ENCODE measurements at regions not wholly inside any gene's neighbourhood (a gene's known extent, or its start where the extent isn't known, plus 50 kb on each side); places are given as distances from the start of the nearest gene placed in this dataset.
"Not testable (repeated sequence)": the region's sequence is repeated elsewhere in the genome, so short reads cannot be mapped to it uniquely, and the experiment has no call there.

- no peak for DNase-seq (ENCODE audit: low spot score)
These were observed 568.9 kb upstream of the ACVR2A start for GRCh38 chr2:147275943-147276342.

DNA sequence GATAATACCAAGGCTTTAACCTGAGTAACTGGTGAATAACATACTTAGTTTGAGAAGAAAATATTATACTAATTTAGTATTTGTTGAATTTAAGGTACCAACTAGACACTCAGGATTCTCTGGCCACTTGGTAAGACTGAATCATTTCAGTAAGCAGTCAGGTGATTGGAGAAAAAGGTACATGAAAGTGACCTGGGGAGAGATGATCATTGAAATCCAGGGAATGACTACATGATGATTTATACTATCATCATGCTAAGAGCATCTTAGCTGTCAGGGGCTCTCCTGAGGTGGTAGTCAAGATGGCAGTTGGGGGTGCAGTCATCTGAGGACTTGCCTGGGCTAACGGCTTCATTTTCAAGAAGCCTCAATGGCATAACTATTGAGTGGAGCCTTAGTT is 571.2 kb upstream of the ACVR2A start:
- no peak for DNase-seq (ENCODE audit: low spot score)

DNA sequence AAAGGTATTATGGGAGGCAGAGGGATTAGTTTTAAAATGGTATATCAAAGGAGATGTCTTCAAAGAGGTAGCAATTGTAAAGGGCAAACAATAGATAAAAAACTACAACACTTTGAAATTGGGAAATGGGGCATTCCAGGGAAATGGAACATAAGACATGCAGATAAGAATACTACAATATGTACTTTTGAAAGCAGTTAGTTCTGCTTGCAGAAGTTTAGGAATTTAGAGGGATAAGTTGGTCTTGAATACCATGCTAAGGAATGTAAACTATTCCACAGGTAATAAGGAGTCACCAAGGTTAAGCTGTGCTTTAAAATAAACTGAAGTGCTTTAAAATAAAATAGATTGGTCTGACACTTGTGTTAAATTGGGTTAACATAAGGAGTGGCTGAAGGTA is 571.7 kb upstream of the ACVR2A start:
- no peak for DNase-seq (ENCODE audit: low spot score)

GRCh38 chr2:147269581-147269980 is 575.2 kb upstream of the ACVR2A start:
- not testable (repeated sequence) for DNase-seq (ENCODE audit: low spot score)

DNA sequence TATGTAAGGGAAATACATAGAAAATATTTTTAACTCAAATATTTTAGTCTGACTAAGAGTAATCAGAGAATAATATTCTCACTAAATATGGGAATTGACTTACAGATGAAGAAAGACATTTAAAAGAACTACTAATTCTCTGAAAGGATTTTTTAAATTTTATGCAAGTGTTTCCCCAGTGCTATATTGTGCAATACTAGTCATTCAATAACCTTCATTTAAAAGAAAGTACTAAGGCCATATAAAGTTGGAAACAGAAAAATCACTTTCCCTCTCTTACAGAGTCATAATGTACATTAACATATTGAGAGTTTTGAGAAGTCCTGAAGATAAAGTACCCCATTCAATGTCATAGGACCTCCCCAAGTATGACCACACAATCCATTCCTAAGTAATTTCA is 584.6 kb upstream of the ACVR2A start:
- no peak for DNase-seq (ENCODE audit: low spot score)

DNA sequence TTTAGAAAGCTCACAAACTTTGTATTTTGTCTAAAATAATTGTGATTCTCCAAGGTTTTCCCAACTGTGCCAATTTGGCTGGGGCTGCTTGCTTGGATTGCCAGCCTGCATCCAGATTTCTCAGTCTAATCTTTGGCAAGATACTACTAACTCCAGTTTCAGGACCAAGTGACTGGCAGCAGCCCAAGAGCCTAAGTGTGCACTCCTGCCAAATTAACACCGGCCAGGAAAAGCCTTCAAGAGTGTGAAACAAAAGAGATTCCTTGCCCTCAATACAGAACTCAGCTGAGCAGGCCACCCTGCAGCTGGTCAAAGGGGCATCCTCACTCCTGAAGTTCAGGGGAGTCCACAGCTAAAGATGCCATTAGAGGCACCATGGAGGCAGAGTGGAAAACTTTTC is 589.0 kb upstream of the ACVR2A start:
- no peak for DNase-seq (ENCODE audit: low spot score)

- DNase-seq (ENCODE audit: low spot score), result no peak
These were observed 594.0 kb upstream of the ACVR2A start for GRCh38 chr2:147250652-147251356.

GRCh38 chr2:147247749-147248148 is 597.1 kb upstream of the ACVR2A start:
- no peak for DNase-seq (ENCODE audit: low spot score)

DNA sequence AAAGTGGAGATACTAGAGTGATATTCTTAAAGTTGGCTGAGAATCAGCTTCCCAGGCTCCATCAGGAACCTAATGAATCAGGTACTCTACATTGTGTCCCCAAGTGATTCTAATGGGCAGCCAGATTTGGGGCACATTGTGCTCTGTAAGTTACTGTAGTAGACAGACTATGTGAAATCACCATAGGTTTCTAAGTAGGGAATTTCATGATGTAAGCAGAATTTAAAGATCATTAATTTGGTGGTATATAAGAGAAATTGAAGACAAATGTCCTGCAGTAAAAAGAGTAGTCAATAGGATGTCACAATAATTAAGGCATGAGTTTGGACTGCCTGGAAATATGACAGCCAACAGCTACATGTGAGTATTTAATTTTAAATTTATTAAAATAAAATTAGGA is 602.4 kb upstream of the ACVR2A start:
- DNase-seq (ENCODE audit: low spot score), result no peak

GRCh38 chr2:147236601-147237000 is 608.2 kb upstream of the ACVR2A start:
- no peak for DNase-seq (ENCODE audit: low spot score)

GRCh38 chr2:147232225-147232669 is 612.6 kb upstream of the ACVR2A start:
- DNase-seq (ENCODE audit: low spot score), result no peak

DNA sequence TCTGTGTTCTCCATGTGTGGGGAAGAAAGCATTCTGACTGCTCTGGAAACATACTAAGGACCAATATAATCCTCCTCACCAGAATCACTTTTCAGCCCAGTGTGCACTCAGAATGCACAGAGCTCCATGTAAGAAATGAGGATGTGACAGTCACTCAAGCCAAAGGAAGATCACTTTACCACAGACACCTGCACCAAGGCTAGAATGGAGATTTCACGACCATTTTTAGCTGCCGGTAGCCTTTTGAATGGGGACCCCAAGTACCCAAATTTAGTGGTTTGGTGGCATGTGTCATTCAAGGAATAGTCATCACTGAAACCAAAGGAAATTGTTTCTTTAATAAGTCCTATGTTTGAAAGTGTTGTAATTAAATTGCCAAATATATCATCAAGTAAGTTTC is 613.2 kb upstream of the ACVR2A start:
- no peak for DNase-seq (ENCODE audit: low spot score)

DNA sequence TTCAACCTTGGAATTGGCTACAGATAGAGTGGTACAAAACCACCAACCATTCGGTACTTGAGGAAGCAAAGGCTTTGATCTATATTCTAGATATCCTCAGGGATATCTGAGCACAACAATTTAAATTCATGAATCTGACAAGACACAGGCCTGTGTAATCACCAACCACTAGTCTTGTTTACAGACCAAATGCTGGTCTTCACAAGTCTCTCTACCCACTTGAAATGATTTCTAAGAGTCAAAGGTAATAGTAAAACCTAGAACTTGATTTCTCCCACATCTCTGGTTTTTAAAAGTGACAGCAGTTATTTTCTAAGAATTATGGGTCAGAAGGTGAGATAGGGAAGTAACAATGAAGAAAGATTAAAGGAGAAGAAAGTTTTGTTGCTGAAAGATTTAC is 613.7 kb upstream of the ACVR2A start:
- DNase-seq (ENCODE audit: low spot score), result no peak

- DNase-seq (ENCODE audit: low spot score), result no peak
These were observed 617.5 kb upstream of the ACVR2A start for GRCh38 chr2:147227313-147227712.

- DNase-seq (ENCODE audit: low spot score), result no peak
These were observed 620.8 kb upstream of the ACVR2A start for GRCh38 chr2:147224070-147224469.

DNA sequence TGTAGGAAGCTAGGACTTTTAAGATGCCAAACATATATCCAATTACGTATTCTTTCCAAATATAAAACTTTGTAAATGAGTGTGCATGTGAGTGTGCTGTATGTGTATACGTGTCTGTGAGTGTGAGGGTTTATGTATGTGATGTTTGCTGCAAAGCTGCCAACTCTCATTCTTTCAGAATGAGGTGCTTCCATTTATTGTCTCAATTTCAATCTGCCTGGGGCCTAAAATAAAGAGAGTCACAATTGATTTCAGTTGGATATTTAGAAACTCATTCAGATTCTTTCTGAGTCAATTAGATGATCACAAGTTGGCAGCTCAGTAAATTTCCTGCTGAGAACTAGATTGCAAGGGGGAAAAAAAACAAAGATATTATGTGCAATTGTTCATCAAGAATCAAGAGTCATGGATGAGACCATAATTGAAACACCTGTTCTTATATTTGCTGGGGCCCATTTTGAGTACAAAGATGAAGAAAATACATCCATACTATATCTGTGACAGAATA is 621.2 kb upstream of the ACVR2A start:
- no peak for DNase-seq (ENCODE audit: low spot score)

DNA sequence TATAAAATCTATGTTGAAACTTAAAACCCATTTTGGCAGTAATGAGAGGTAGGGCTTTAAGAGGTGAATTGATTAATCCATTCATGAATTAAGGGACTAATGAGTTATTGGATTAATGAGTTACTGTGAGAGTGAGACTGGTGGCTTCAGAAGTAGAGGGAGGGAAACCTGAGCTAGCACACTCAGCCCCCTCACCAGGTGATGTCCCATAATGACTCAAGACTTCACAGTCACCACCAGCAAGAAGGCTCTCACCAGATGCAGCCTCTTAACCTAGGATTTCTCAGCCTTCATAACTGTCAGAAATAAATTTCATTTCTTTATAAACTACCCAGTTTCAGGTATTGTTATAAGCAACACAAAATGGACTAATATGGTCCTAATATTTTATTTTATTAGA is 621.7 kb upstream of the ACVR2A start:
- no peak for DNase-seq (ENCODE audit: low spot score)

- DNase-seq (ENCODE audit: low spot score), result no peak
These were observed 622.3 kb upstream of the ACVR2A start for GRCh38 chr2:147222506-147222905.

GRCh38 chr2:147214914-147215313 is 629.9 kb upstream of the ACVR2A start:
- DNase-seq (ENCODE audit: low spot score), result no peak

DNA sequence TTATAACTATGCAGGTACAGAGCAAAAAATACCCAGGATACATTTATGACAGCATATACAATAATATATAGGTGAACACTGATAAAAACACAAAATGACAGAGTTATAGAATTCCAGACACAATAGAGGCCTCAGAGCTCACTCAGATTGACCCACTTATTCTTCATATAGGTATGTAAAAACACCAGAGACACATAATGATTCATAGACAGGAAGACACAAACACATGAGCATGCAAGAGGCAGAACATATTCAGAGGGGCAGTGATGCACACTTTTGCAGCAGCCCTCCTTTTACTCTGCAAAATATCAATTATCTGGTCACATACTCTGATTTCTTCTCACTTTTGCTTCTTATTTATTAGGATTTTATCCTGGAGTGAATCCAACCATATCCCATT is 633.3 kb upstream of the ACVR2A start:
- no peak for DNase-seq (ENCODE audit: low spot score)

DNA sequence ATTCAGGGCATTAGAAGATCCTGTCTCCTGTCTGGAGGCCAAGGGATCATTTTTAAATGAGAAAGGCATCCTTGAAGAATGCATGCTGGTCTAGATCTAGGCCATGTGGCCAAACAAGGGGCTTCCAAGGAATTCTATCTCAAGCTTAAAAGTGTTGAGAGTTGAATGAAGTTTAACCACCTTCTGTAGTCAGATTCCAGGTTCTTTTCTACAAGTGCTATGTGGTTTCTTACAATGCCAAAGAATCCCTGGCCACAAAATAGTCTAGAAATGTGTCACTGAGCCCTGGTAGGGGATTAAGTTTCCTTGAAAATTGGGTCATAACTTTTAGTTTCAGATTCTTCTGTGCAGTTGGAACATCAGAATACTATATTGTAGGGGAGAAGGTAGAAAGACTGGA is 640.7 kb upstream of the ACVR2A start:
- no peak for DNase-seq (ENCODE audit: low spot score)

- no peak for DNase-seq (ENCODE audit: low spot score)
These were observed 646.1 kb upstream of the ACVR2A start for GRCh38 chr2:147198651-147199171.

GRCh38 chr2:147197754-147198483 is 646.9 kb upstream of the ACVR2A start:
- no peak for DNase-seq (ENCODE audit: low spot score)

Data from hematopoietic multipotent progenitor cell treated with erythropoietin and hydrocortisone succinate and interleukin-3 and kit ligand, for 15 days (in vitro differentiated cells).